Gastrocnemius medialis (tissue), 4 donors: ENCODE measurements at regions not wholly inside any gene's neighbourhood (a gene's known extent, or its start where the extent isn't known, plus 50 kb on each side); places are given as distances from the start of the nearest gene placed in this dataset.

Experiments
- ATAC-seq, 2 donors: fragments of 150-250 bp; one replicate each; pipeline ENCODE4 v1.9.1; 2016
- DNase-seq, 2 donors: peaks; one replicate each; pipeline ENCODE4 v3.0.0-alpha.2; 2019
- H3K27ac ChIP-seq, 4 donors: fragments of 200-600 bp; sonication (generic); 1 replicate in 1 of 4; 2 replicates in 3 of 4; pipeline ENCODE4 v1.5.1; 2016 to 2018; ENCODE audit warnings: mild to moderate bottlenecking in 2 of 4, moderate library complexity in 1 of 4
- H3K27me3 ChIP-seq, 3 donors: fragments of 200-600 bp; sonication (generic) in 2 of 3; 1 replicate in 1 of 3; 2 replicates in 2 of 3; pipeline versions ENCODE4 v1.5.1 to v1.6.0; 2016 to 2019; ENCODE audit warnings: mild to moderate bottlenecking in 1 of 3, moderate library complexity in 1 of 3
- H3K36me3 ChIP-seq, 2 donors: fragments of 200-600 bp; sonication (generic) in 1 of 2; one replicate each; pipeline ENCODE4 v1.5.1; 2017 to 2018
- H3K4me1 ChIP-seq, 2 donors: fragments of 200-600 bp; sonication (generic) in 1 of 2; one replicate each; pipeline ENCODE4 v1.5.1; 2016 to 2017; ENCODE audit warnings: mild to moderate bottlenecking in 2 of 2
- H3K4me3 ChIP-seq, 4 donors: fragments of 200-600 bp; sonication (generic) in 3 of 4; 1 replicate in 1 of 4; 2 replicates in 3 of 4; pipeline ENCODE4 v1.5.1; 2016 to 2019; ENCODE audit warnings: mild to moderate bottlenecking in 2 of 4
- H3K9me3 ChIP-seq, 3 donors: fragments of 200-600 bp; sonication (generic) in 2 of 3; 1 replicate in 1 of 3; 2 replicates in 2 of 3; pipeline ENCODE4 v1.5.1; 2016 to 2019
- POLR2A ChIP-seq, 2 donors: fragments of 450-650 bp; IDR thresholded peaks; one replicate each; pipeline ENCODE4 v1.6.1; 2017; ENCODE audit warnings: antibody characterized with exemption in 2 of 2, mild to moderate bottlenecking in 2 of 2, moderate library complexity in 2 of 2
- in situ Hi-C, 4 donors: fragments of 200-750 bp; cut with MboI; loops; one replicate each; pipeline versions ENCODE4 v1.15.0 to v1.8.0; 2017; ENCODE audit warnings: low sequenced_read_pairs in 4 of 4
- intact Hi-C: fragments of 100-400 bp; cut with DNase I; formaldehyde crosslinking; loops from one replicate; pipeline ENCODE4 v1.15.1; 2023; ENCODE audit warnings: low total_unique reads
- TF ChIP-seq, protein P1 (sequence below), 5 experiments: fragments of 450-650 bp in 3 of 5; fragments of 200-600 bp in 2 of 5; sonication (generic) in 2 of 5; IDR thresholded peaks in 4 of 5; conservative IDR thresholded peaks in 1 of 5; 1 replicate in 4 of 5; 2 replicates in 1 of 5; pipeline ENCODE4 v1.5.1; 2016 to 2019; ENCODE audit warnings: antibody characterized with exemption in 5 of 5, mild to moderate bottlenecking in 3 of 5, moderate library complexity in 3 of 5

DNA sequence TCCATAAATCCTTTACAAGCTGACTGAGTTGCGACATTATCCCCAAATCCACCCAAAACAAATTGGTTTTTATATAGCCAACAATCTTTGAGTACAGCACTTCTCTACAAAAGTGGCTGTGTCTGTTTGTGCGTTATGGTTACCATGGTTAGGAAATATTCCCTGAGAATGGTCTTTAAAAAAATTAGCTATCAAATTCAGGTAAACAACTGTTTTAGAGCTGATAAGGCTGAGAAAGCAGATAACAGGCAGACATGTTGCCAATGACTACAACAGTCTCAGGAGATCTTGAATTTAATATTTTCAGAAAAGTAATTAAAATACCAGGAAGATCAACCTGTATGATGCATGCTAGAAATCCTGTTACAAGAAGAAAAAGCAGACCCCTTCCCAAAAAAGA, 248.0 kb downstream of the RASSF9 start:
- intact Hi-C loops, result no loop called here
- no peak for ATAC-seq

GRCh38 chr12:85600841-85601240, 235.4 kb downstream of the RASSF9 start:
- intact Hi-C loops (no loop called here), in situ Hi-C loops (no loop called here)
- H3K4me1 ChIP-seq, result no peaks in the 10 kb centered on the region
- no peaks in the 10 kb centered on the region for H3K27me3 ChIP-seq
- no peak overlapping the region for H3K27ac ChIP-seq
- no peaks in the 10 kb centered on the region for H3K36me3 ChIP-seq
- ATAC-seq (no peak), DNase-seq (no peak)
- H3K4me3 ChIP-seq, result no peak overlapping the region
- TF ChIP-seq, protein P1, sequence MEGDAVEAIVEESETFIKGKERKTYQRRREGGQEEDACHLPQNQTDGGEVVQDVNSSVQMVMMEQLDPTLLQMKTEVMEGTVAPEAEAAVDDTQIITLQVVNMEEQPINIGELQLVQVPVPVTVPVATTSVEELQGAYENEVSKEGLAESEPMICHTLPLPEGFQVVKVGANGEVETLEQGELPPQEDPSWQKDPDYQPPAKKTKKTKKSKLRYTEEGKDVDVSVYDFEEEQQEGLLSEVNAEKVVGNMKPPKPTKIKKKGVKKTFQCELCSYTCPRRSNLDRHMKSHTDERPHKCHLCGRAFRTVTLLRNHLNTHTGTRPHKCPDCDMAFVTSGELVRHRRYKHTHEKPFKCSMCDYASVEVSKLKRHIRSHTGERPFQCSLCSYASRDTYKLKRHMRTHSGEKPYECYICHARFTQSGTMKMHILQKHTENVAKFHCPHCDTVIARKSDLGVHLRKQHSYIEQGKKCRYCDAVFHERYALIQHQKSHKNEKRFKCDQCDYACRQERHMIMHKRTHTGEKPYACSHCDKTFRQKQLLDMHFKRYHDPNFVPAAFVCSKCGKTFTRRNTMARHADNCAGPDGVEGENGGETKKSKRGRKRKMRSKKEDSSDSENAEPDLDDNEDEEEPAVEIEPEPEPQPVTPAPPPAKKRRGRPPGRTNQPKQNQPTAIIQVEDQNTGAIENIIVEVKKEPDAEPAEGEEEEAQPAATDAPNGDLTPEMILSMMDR (IDR thresholded peaks at IDR 0.05 in 4 of 5, conservative IDR thresholded peaks at IDR 0.05 in 1 of 5), result no peak
- no peak for TF ChIP-seq POLR2A (IDR thresholded peaks at IDR 0.05)
- no peaks in the 10 kb centered on the region for H3K9me3 ChIP-seq

More for the DNA sequence above, 248.0 kb downstream of the RASSF9 start:
- H3K36me3 ChIP-seq, result no peaks in the 10 kb centered on the region
- no peak for DNase-seq
- no peaks in the 10 kb centered on the region for H3K27me3 ChIP-seq
- no peak overlapping the region for H3K4me3 ChIP-seq
- H3K27ac ChIP-seq, result no peak overlapping the region
- no peaks in the 10 kb centered on the region for H3K9me3 ChIP-seq
- in situ Hi-C loops, result no loop called here
- no peak for TF ChIP-seq POLR2A (IDR thresholded peaks at IDR 0.05)
- TF ChIP-seq, protein P1 (IDR thresholded peaks at IDR 0.05 in 4 of 5, conservative IDR thresholded peaks at IDR 0.05 in 1 of 5), result no peak
- no peaks in the 10 kb centered on the region for H3K4me1 ChIP-seq

DNA sequence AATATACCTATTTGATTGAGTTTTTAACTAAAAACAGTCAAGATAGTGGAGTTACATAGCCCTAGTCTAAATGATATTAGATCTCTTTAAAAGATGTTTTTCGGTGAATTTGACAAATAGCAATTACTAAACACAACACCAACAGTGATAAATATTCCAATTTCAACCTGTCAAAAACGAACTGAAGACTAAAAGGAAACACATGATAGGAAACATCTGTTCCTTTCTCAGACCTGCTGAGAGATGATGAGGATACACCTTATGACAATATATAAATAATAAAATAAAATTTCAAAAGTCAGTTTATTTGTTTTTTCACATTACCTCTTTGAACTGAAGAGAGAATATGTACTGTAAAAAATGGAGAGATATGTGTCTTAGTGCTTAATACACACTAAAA, 232.7 kb downstream of the RASSF9 start:
- no peaks in the 10 kb centered on the region for H3K27me3 ChIP-seq
- no peaks in the 10 kb centered on the region for H3K4me1 ChIP-seq
- H3K36me3 ChIP-seq, result no peaks in the 10 kb centered on the region
- TF ChIP-seq, protein P1 (IDR thresholded peaks at IDR 0.05 in 4 of 5, conservative IDR thresholded peaks at IDR 0.05 in 1 of 5), result no peak
- in situ Hi-C loops (no loop called here), intact Hi-C loops (no loop called here)
- no peak overlapping the region for H3K4me3 ChIP-seq
- H3K9me3 ChIP-seq, result no peaks in the 10 kb centered on the region
- ATAC-seq (no peak), DNase-seq (no peak)
- no peak overlapping the region for H3K27ac ChIP-seq

DNA sequence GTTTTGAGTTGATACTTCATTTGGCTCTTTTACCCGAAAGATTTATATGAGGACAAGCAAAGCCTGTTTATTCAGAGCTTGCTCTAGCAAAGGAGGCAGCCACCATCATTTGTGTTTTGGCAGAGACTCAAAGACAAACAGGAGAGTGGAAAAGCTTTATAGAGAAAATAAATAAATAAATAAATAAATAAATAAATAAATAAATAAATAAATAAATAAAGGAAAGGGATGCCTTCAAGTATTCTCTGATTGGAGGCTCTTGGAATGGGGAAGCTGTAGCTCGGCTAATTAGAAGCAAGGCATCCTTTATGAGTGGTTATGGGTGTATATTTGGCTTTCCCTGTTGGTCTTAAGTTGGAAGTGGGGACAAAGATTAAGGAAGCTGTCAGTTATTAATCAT, 229.8 kb downstream of the RASSF9 start:
- intact Hi-C loops (no loop called here), in situ Hi-C loops (no loop called here)
- DNase-seq (no peak), ATAC-seq (no peak)
- Histone ChIP-seq H3K36me3 (no peaks in the 10 kb centered on the region), H3K4me3 (no peak overlapping the region), H3K27ac (no peak overlapping the region), H3K9me3 (no peaks in the 10 kb centered on the region), H3K4me1 (no peaks in the 10 kb centered on the region), H3K27me3 (no peaks in the 10 kb centered on the region)
- no peak for TF ChIP-seq POLR2A (IDR thresholded peaks at IDR 0.05)
- TF ChIP-seq, protein P1 (IDR thresholded peaks at IDR 0.05 in 4 of 5, conservative IDR thresholded peaks at IDR 0.05 in 1 of 5), result no peak

DNA sequence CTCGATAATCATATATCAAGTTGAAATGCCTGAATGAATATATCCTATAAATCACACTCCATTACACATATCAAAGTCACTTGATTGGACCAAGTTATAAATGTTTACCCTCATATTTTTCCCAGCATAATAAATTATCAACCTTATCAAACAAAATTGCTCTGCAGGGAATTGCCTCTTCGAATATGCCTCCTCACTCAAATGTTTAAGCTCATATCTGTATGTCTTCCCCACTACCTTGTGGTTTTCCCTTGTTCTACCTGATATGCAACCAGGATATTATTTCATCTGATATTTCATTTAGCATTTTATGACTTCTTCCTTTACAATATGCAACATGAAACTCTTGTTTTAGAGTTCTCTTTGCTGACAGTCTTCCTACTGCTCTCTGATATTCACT, 226.4 kb downstream of the RASSF9 start:
- intact Hi-C loops (no loop called here), in situ Hi-C loops (no loop called here)
- TF ChIP-seq POLR2A (IDR thresholded peaks at IDR 0.05), result no peak
- TF ChIP-seq, protein P1 (IDR thresholded peaks at IDR 0.05 in 4 of 5, conservative IDR thresholded peaks at IDR 0.05 in 1 of 5), result no peak
- H3K36me3 ChIP-seq, result no peaks in the 10 kb centered on the region
- no peak overlapping the region for H3K4me3 ChIP-seq
- no peak for ATAC-seq
- H3K4me1 ChIP-seq, result no peaks in the 10 kb centered on the region
- DNase-seq, result no peak
- H3K9me3 ChIP-seq, result no peaks in the 10 kb centered on the region
- no peaks in the 10 kb centered on the region for H3K27me3 ChIP-seq
- no peak overlapping the region for H3K27ac ChIP-seq
